Psoas muscle (tissue), 7 donors: ENCODE measurements at regions not wholly inside any gene's neighbourhood (a gene's known extent, or its start where the extent isn't known, plus 50 kb on each side); places are given as distances from the start of the nearest gene placed in this dataset.

ENCODE experiments used
- ATAC-seq, 4 donors: fragments of 200-7000 bp; cut with Tn5 transposase; one replicate each; pipeline ENCODE4 v1.9.1; 2020; ENCODE audit warnings: moderate library complexity in 3 of 4, mild to moderate bottlenecking in 2 of 4
- DNase-seq, 2 donors: peaks; one replicate each; pipeline ENCODE4 v3.0.0-alpha.2; 2020
- H3K27ac ChIP-seq: fragments of 200-600 bp; one replicate; pipeline ENCODE4 v1.8.0; 2022
- H3K27me3 ChIP-seq, 3 donors: fragments of 200-600 bp in 1 of 3; one replicate each; pipeline versions ENCODE4 v1.6.1 to v1.8.0; 2013 to 2022; ENCODE audit warnings: low read length in 2 of 3, mild to moderate bottlenecking in 2 of 3, moderate library complexity in 1 of 3; ENCODE audit not compliant: insufficient read depth in 3 of 3
- H3K36me3 ChIP-seq, 2 donors: fragments of 200-600 bp in 1 of 2; one replicate each; pipeline versions ENCODE4 v1.6.1 to v1.8.0; 2013 to 2022; ENCODE audit warnings: low read depth in 1 of 2, mild to moderate bottlenecking in 1 of 2, moderate library complexity in 1 of 2; ENCODE audit not compliant: insufficient read depth in 1 of 2
- H3K4me1 ChIP-seq: fragments of 200-600 bp; one replicate; pipeline ENCODE4 v1.8.0; 2022
- H3K4me3 ChIP-seq: fragments of 200-600 bp; one replicate; pipeline ENCODE4 v1.8.0; 2022; ENCODE audit warnings: mild to moderate bottlenecking
- H3K9me3 ChIP-seq: fragments of 200-600 bp; one replicate; pipeline ENCODE4 v1.8.0; 2022
- WGBS, 3 donors: extraction: QIAGEN DNeasy Blood & Tissue Kit; methylation state at CpG; one replicate each; pipeline versions ENCODE4 v1.1.6 to v1.1.7; 2013; 5-methylcytosine and 5-hydroxymethylcytosine counted together
- intact Hi-C, 2 donors: fragments of 100-400 bp; cut with DNase I; formaldehyde crosslinking; loops; one replicate each; pipeline versions ENCODE4 v1.11.0 to v1.14.2; 2022
- TF ChIP-seq, protein P1 (sequence below): fragments of 200-600 bp; IDR thresholded peaks from one replicate; pipeline ENCODE4 v1.8.0; 2022; ENCODE audit warnings: antibody characterized with exemption
- donor health status: healthy with polysubstance abuse.
- donor health status: DM: no; HTN: no; CAD: no; lungs with moderate emphysema.
- donor health status: Bipolar disorder and iron deficiency.
- donor health status: healthy.
- donor health status: DM: yes; HTN: yes; CAD: no.
- donor health status: DM: no; HTN: no; CAD: no.
- donor health status: DM: yes; HTN: yes; CAD: no.

DNA sequence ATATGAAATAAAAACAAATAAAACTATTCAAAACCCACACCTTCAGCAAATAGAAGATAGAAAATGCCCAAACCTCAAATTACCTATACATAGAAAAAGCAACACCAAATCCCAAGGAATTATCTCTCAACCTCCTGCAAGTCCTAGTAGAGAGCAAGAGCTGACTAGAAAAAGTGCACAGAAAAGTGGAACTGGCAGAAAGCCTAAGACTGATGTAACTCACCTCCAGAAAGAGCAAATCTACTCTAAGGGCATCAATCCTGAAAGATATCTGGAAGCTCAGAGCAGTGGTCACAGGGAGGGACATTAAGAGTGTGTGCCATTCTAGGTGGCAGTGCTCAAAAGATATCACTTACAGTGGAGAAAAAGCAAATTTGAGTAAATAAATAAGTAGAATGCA is 62.1 kb upstream of the PLEKHG7 start:
- intact Hi-C loops = no loop called here
- Histone ChIP-seq H3K4me1 (no peaks in the 10 kb centered on the region), H3K9me3 (no peaks in the 10 kb centered on the region), H3K27ac (no peak overlapping the region), H3K27me3 (no peaks in the 10 kb centered on the region), H3K4me3 (no peak overlapping the region), H3K36me3 (no peaks in the 10 kb centered on the region)
- ATAC-seq (no peak), DNase-seq (no peak)
- TF ChIP-seq, protein P1, sequence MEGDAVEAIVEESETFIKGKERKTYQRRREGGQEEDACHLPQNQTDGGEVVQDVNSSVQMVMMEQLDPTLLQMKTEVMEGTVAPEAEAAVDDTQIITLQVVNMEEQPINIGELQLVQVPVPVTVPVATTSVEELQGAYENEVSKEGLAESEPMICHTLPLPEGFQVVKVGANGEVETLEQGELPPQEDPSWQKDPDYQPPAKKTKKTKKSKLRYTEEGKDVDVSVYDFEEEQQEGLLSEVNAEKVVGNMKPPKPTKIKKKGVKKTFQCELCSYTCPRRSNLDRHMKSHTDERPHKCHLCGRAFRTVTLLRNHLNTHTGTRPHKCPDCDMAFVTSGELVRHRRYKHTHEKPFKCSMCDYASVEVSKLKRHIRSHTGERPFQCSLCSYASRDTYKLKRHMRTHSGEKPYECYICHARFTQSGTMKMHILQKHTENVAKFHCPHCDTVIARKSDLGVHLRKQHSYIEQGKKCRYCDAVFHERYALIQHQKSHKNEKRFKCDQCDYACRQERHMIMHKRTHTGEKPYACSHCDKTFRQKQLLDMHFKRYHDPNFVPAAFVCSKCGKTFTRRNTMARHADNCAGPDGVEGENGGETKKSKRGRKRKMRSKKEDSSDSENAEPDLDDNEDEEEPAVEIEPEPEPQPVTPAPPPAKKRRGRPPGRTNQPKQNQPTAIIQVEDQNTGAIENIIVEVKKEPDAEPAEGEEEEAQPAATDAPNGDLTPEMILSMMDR = no peak

DNA sequence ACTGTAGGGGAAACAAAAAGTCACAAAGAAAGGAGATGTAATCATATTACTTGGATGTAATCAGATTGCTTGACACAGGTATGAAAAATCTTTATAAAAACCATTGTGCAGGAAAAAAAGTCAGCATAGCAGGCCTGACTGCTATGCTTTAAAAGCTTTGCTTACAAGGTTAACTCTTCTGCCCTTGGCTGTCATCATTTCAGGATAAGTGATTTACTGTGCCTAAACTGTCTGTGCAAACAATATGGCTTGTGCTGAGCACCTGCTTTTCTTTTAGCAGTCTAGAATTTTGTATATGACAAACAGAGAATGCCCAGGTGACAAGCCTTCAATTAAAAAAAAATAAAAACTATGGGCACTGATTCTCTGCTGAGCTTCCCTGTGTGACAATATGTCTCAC is 63.8 kb upstream of the PLEKHG7 start:
- no peaks in the 10 kb centered on the region for H3K9me3 ChIP-seq
- intact Hi-C loops = no loop called here
- no peak overlapping the region for H3K27ac ChIP-seq
- H3K27me3 ChIP-seq = no peaks in the 10 kb centered on the region
- DNase-seq (no peak), ATAC-seq (no peak)
- no peaks in the 10 kb centered on the region for H3K4me1 ChIP-seq
- H3K4me3 ChIP-seq = no peak overlapping the region
- no peaks in the 10 kb centered on the region for H3K36me3 ChIP-seq
- TF ChIP-seq, protein P1 = no peak

DNA sequence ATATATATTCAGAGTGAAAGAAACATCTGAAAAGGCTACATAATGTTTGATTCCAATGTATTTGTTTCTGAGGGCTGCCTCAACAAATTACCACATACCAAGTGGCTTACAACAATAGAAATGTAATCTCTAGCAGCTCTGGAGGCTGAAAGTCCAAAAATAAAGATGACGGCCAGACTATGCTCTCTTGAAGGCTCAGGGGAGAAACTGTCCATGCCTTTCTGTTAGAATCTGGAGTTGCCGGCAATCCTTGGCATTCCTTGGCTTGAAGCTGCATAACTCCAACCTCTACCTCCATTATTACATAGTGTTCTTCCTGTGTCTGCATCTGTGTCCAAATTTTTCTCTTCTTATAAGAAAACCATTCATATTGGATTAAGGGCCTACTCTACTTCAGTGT is 68.1 kb upstream of the PLEKHG7 start:
- 45 to 61% (median 50%) methylated on average over 2 of the region's 2 CpGs for WGBS, 3 donors
- Histone ChIP-seq H3K4me1 (no peaks in the 10 kb centered on the region), H3K9me3 (no peaks in the 10 kb centered on the region), H3K27me3 (no peaks in the 10 kb centered on the region), H3K4me3 (no peak overlapping the region), H3K27ac (no peak overlapping the region), H3K36me3 (no peaks in the 10 kb centered on the region)
- ATAC-seq (no peak), DNase-seq (no peak)
- intact Hi-C loops = no loop called here
- TF ChIP-seq, protein P1 = no peak

DNA sequence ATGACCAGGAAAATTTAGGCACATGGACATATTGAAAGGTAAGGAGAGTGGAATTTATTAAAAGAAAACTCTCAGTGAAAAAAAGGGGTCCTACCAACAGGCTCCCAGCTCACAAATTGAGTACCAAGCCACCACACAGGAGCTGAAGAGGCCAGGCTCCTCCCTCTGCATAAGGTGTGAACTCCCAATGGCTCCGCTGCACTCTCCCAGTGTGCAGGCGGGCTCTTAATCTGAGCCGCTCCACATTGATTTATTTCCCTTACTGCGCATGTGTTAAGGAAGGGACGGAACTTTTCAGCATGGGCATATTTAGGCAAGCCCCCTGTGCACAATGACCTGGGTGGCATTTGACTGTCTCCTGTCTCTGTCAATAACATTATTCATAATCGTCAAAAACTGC is 68.6 kb upstream of the PLEKHG7 start:
- WGBS, 3 donors = 91 to 93% (median 93%) methylated on average over 6 of the region's 6 CpGs
- intact Hi-C loops = no loop called here
- no peak overlapping the region for H3K27ac ChIP-seq
- TF ChIP-seq, protein P1 = no peak
- ATAC-seq = no peak
- no peaks in the 10 kb centered on the region for H3K27me3 ChIP-seq
- no peaks in the 10 kb centered on the region for H3K36me3 ChIP-seq
- no peaks in the 10 kb centered on the region for H3K4me1 ChIP-seq
- H3K4me3 ChIP-seq = no peak overlapping the region
- no peaks in the 10 kb centered on the region for H3K9me3 ChIP-seq
- no peak for DNase-seq

DNA sequence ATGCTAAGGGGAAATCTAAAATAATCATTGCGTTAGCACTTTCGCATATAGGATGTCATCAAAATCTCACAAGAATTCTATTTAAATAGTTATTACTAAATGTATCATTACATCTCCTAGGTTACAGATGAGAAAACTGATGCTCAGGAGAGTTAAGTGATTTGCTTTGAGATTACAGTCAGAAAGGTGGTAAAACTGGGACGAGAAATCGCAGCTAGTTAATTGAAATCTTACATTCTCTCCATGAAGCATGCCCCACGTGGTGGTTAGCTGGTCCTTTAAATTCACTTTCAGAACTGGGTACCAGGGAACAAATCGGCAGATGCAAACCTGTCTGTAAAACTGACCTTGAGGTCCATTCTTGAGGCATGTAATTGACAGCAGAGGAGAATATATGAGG is 71.8 kb upstream of the PLEKHG7 start:
- Histone ChIP-seq H3K9me3 (no peaks in the 10 kb centered on the region), H3K4me3 (no peak overlapping the region), H3K4me1 (no peaks in the 10 kb centered on the region), H3K27me3 (no peaks in the 10 kb centered on the region), H3K27ac (no peak overlapping the region), H3K36me3 (no peaks in the 10 kb centered on the region)
- WGBS, 3 donors = 89 to 91% (median 90%) methylated on average over 6 of the region's 6 CpGs
- intact Hi-C loops = no loop called here
- DNase-seq (no peak), ATAC-seq (no peak)
- TF ChIP-seq, protein P1 = no peak
